ENCODE measurements at regions not wholly inside any gene's neighbourhood (a gene's known extent, or its start where the extent isn't known, plus 50 kb on each side); places are given as distances from the start of the nearest gene placed in this dataset.

DNA sequence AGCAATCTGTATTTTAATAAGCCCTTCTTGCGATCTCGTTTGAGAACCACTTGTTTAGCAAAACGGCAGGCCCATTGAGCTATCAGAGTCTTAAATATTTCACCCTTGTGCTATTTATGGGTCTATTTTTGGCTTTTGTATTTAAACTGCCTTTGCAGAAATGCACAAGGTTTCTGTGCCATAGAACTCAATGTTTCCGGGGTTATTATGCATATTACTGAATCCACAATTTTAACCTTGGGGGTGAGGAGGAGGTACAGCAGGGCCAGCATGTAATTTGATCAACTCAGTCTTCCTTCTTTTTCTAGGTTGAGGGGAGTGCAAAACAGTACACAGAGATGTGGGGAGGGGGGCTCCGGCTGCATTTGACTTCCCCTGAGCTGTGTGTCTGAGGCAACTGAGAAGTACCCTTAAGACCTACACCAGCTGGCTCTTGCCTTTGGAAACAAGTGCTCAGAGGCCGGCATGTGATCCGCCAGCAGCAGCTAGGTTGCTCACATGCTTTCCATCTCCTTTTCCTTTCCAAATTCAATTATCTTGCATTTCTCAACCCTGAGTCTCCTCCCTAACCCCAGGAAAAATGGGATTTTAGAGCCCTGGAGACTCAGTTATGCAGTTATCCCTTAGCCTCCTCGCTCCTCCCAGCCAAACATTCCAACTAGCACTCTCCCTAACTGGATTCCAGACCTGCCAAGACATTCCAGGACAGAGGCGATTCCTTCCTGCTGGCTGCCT is 103.0 kb downstream of the HNRNPLL start:
- Mint-ChIP-seq H3K4me1 (ENCODE audit: low read depth, unreplicated experiment) (peaks cover 20% of the 10 kb centered on the region), H3K4me3 (ENCODE audit: unreplicated experiment) (peak overlapping the region; percentile 6), H3K27me3 (ENCODE audit: insufficient read depth, unreplicated experiment) (no peaks in the 10 kb centered on the region), H3K9me3 (ENCODE audit: unreplicated experiment) (peaks cover 15% of the 10 kb centered on the region), H3K27ac (ENCODE audit: unreplicated experiment) (peak overlapping the region; percentile 42), H3K36me3 (ENCODE audit: insufficient read depth, unreplicated experiment) (no peaks in the 10 kb centered on the region)
- POLR2A ChIA-PET, result interaction anchor here (0.6 kb wide), 1 partner anchor 252 kb away, joined by 3 read pairs; no protein-coding TSS in a partner anchor
- H3K4me3 ChIP-seq (ENCODE audit: low read depth, low read length), result no peak overlapping the region
- peak; percentile 40 to 70 for DNase-seq
- no peaks in the 10 kb centered on the region for H3K36me3 ChIP-seq (ENCODE audit: control insufficient read depth, insufficient read depth, low read length)
- H3K27me3 ChIP-seq (replicated peaks; ENCODE audit: control insufficient read depth, insufficient read depth, low read length), result no peaks in the 10 kb centered on the region
- H3K9me3 ChIP-seq, result 0 out of 2 replicates have a peak, but pooled peaks cover 9% of the 10 kb centered on the region
- TF ChIP-seq, protein P1, sequence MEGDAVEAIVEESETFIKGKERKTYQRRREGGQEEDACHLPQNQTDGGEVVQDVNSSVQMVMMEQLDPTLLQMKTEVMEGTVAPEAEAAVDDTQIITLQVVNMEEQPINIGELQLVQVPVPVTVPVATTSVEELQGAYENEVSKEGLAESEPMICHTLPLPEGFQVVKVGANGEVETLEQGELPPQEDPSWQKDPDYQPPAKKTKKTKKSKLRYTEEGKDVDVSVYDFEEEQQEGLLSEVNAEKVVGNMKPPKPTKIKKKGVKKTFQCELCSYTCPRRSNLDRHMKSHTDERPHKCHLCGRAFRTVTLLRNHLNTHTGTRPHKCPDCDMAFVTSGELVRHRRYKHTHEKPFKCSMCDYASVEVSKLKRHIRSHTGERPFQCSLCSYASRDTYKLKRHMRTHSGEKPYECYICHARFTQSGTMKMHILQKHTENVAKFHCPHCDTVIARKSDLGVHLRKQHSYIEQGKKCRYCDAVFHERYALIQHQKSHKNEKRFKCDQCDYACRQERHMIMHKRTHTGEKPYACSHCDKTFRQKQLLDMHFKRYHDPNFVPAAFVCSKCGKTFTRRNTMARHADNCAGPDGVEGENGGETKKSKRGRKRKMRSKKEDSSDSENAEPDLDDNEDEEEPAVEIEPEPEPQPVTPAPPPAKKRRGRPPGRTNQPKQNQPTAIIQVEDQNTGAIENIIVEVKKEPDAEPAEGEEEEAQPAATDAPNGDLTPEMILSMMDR (IDR thresholded peaks at IDR 0.05; ENCODE audit: insufficient read depth in 1 of 2, low read depth in 1 of 2, low read length in 1 of 2, severe bottlenecking in 1 of 2, unreplicated experiment in 1 of 2), result no peak
- peaks cover 25% of the 10 kb centered on the region; the same call in 1 of the 2 replicates for H3K4me1 ChIP-seq
- intact Hi-C loops (cut with micrococcal nuclease; ENCODE audit: unreplicated experiment), result no loop called here
- no TSS peak for BruUV-seq (replicated peaks)
- CTCF ChIA-PET, result interaction anchor here (1.7 kb wide), 1 partner anchor 8 kb away, joined by 8 read pairs; no protein-coding TSS in a partner anchor

DNA sequence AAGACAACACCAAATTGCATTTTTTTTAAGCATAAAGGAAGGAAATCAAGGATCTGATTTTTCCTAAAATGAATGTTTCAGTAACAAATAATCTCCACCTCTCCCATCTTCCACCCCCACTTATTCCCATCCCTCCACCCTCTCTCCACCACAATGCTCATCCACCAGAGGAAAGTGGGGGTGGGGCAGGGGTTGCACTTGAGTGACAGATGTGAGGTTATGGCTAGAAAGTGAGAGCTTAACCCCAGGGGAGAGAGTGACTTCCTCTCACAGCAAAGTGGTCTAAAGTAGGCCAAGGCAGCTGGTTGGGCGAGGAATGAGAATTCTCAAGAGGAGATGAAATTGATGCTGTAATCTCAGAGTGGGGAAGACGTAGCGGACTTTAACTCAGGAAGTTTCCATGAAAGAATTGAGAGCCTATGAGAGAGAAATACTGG is 104.7 kb downstream of the HNRNPLL start:
- peaks cover 6% of the 10 kb centered on the region for H3K9me3 Mint-ChIP-seq (ENCODE audit: unreplicated experiment)
- intact Hi-C loops (cut with micrococcal nuclease; ENCODE audit: unreplicated experiment), result no loop called here
- peak overlapping the region; percentile 48 for H3K27ac Mint-ChIP-seq (ENCODE audit: unreplicated experiment)
- H3K36me3 Mint-ChIP-seq (ENCODE audit: insufficient read depth, unreplicated experiment), result no peaks in the 10 kb centered on the region
- no peak for DNase-seq
- ChIA-PET POLR2A (no interaction called here), CTCF (interaction anchor here (1.4 kb wide), 1 partner anchor 10 kb away, joined by 9 read pairs; no protein-coding TSS in a partner anchor)
- Histone ChIP-seq H3K4me3 (ENCODE audit: low read depth, low read length) (no peak overlapping the region), H3K9me3 (0 out of 2 replicates have a peak, but pooled peaks cover 9% of the 10 kb centered on the region), H3K4me1 (peaks cover 25% of the 10 kb centered on the region; the same call in 1 of the 2 replicates), H3K27me3 (replicated peaks; ENCODE audit: control insufficient read depth, insufficient read depth, low read length) (no peaks in the 10 kb centered on the region; the same call in 1 of the 2 replicates), H3K36me3 (ENCODE audit: control insufficient read depth, insufficient read depth, low read length) (no peaks in the 10 kb centered on the region)
- H3K4me3 Mint-ChIP-seq (ENCODE audit: unreplicated experiment), result no peak overlapping the region
- no TSS peak for BruUV-seq (replicated peaks)
- TF ChIP-seq, protein P1 (IDR thresholded peaks at IDR 0.05; ENCODE audit: insufficient read depth in 1 of 2, low read depth in 1 of 2, low read length in 1 of 2, severe bottlenecking in 1 of 2, unreplicated experiment in 1 of 2), result no peak
- no peaks in the 10 kb centered on the region for H3K27me3 Mint-ChIP-seq (ENCODE audit: insufficient read depth, unreplicated experiment)
- H3K4me1 Mint-ChIP-seq (ENCODE audit: low read depth, unreplicated experiment), result peaks cover 20% of the 10 kb centered on the region

DNA sequence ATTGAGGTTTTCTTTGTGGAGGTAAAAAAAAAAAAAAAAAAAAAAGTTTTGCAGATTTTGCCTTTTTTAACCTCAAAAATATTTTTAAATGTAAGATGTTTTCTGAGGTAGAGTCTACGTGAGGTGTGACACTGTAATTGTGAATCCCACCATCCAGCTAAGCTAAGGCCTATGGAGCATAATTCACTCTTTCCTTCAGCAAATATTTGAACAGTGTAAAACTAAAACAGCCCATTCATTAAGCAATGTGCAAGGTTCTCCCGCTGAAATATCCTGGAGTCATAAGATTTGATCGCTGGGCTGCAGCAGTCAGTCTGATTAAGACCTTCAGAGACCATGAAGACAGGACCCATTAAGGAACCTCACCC is 105.1 kb downstream of the HNRNPLL start:
- TF ChIP-seq, protein P1 (IDR thresholded peaks at IDR 0.05; ENCODE audit: insufficient read depth in 1 of 2, low read depth in 1 of 2, low read length in 1 of 2, severe bottlenecking in 1 of 2, unreplicated experiment in 1 of 2), result no peak
- Mint-ChIP-seq H3K27me3 (ENCODE audit: insufficient read depth, unreplicated experiment) (no peaks in the 10 kb centered on the region), H3K4me1 (ENCODE audit: low read depth, unreplicated experiment) (peaks cover 20% of the 10 kb centered on the region), H3K27ac (ENCODE audit: unreplicated experiment) (peak overlapping the region; percentile 48), H3K36me3 (ENCODE audit: insufficient read depth, unreplicated experiment) (no peaks in the 10 kb centered on the region), H3K9me3 (ENCODE audit: unreplicated experiment) (peaks cover 2% of the 10 kb centered on the region), H3K4me3 (ENCODE audit: unreplicated experiment) (no peak overlapping the region)
- POLR2A ChIA-PET, result no interaction called here
- Histone ChIP-seq H3K9me3 (0 out of 2 replicates have a peak, but pooled peaks cover 9% of the 10 kb centered on the region), H3K36me3 (ENCODE audit: control insufficient read depth, insufficient read depth, low read length) (no peaks in the 10 kb centered on the region), H3K4me3 (ENCODE audit: low read depth, low read length) (no peak overlapping the region), H3K27me3 (replicated peaks; ENCODE audit: control insufficient read depth, insufficient read depth, low read length) (no peaks in the 10 kb centered on the region; the same call in 1 of the 2 replicates), H3K4me1 (peaks cover 25% of the 10 kb centered on the region; the same call in 1 of the 2 replicates)
- no peak for DNase-seq
- intact Hi-C loops (cut with micrococcal nuclease; ENCODE audit: unreplicated experiment), result no loop called here
- CTCF ChIA-PET, result interaction anchor here (1.1 to 1.4 kb wide), 2 partner anchors 10 to 49 kb away, joined by 3 to 9 read pairs; no protein-coding TSS in a partner anchor
- BruUV-seq (replicated peaks), result no TSS peak

Measured in Caco-2 (cell line).